Activated CD8-positive, alpha-beta T cell treated with anti-CD3 and anti-CD28 coated beads, Interleukin-2, amount 10 ng/mL, durations not matched to agents 7 days and 5 days (primary cell): ENCODE measurements at regions not wholly inside any gene's neighbourhood (a gene's known extent, or its start where the extent isn't known, plus 50 kb on each side); places are given as distances from the start of the nearest gene placed in this dataset.

ENCODE experiments used
- ATAC-seq: fragments of 150-1000 bp; cut with Tn5 transposase; one replicate; pipeline ENCODE4 v1.10.0; 2021; ENCODE audit warnings: moderate library complexity
- CTCF ChIA-PET: fragments of 350-600 bp; sonication (Branson Sonifier 250); formaldehyde crosslinking; loops from one replicate; lab custom pipeline; 2021; ENCODE audit warnings: antibody characterized with exemption; lab: Charles Lee
- POLR2A ChIA-PET: fragments of 350-600 bp; sonication (Branson Sonifier 250); formaldehyde crosslinking; loops from one replicate; lab custom pipeline; 2021; ENCODE audit warnings: antibody characterized with exemption; lab: Charles Lee
- DNase-seq: peaks from one replicate; pipeline ENCODE4 v3.0.0-alpha.2; 2020
- H3K27ac Mint-ChIP-seq: one replicate; pipeline ENCODE4 v1.8.0; 2021; ENCODE audit warnings: mild to moderate bottlenecking, mixed read lengths
- H3K27me3 Mint-ChIP-seq: one replicate; pipeline ENCODE4 v1.8.0; 2021; ENCODE audit warnings: low read depth, mixed read lengths
- H3K36me3 Mint-ChIP-seq: one replicate; pipeline ENCODE4 v1.8.0; 2021; ENCODE audit warnings: low read depth, mixed read lengths
- H3K4me1 Mint-ChIP-seq: one replicate; pipeline ENCODE4 v1.8.0; 2021; ENCODE audit warnings: low read depth, mixed read lengths
- H3K4me3 Mint-ChIP-seq: one replicate; pipeline ENCODE4 v1.8.0; 2021; ENCODE audit warnings: mild to moderate bottlenecking, mixed read lengths
- H3K9me3 Mint-ChIP-seq: one replicate; pipeline ENCODE4 v1.8.0; 2022; ENCODE audit warnings: mixed read lengths; ENCODE audit not compliant: insufficient read depth

GRCh38 chr10:3858051-3858845, 73.2 kb upstream of the KLF6 start:
- Mint-ChIP-seq H3K9me3 (no peaks in the 10 kb centered on the region), H3K27ac (no peak overlapping the region), H3K4me3 (no peak overlapping the region), H3K36me3 (no peaks in the 10 kb centered on the region), H3K27me3 (no peaks in the 10 kb centered on the region), H3K4me1 (peaks cover 3% of the 10 kb centered on the region)
- DNase-seq (no peak), ATAC-seq (no peak)
- POLR2A ChIA-PET: interaction anchor here (2.5 kb wide), 1 partner anchor 73 kb away, joined by 9 read pairs; the partner anchor contains the start of gene KLF6
- CTCF ChIA-PET: no interaction called here

GRCh38 chr10:3857318-3857717, 72.3 kb upstream of the KLF6 start:
- H3K4me3 Mint-ChIP-seq: no peak overlapping the region

GRCh38 chr10:3856593-3856992, 71.6 kb upstream of the KLF6 start:
- H3K9me3 Mint-ChIP-seq: no peaks in the 10 kb centered on the region
- ATAC-seq (no peak), DNase-seq (no peak)
- peaks cover 19% of the 10 kb centered on the region for H3K4me1 Mint-ChIP-seq
- H3K4me3 Mint-ChIP-seq: no peak overlapping the region
- ChIA-PET POLR2A (interaction anchor here (0.9 to 2.5 kb wide), 2 partner anchors 46 to 72 kb away, joined by 3 to 9 read pairs; partner anchors contain the start of gene KLF6), CTCF (no interaction called here)
- H3K27ac Mint-ChIP-seq: no peak overlapping the region
- no peaks in the 10 kb centered on the region for H3K36me3 Mint-ChIP-seq
- H3K27me3 Mint-ChIP-seq: no peaks in the 10 kb centered on the region

More at GRCh38 chr10:3857318-3857717, 72.3 kb upstream of the KLF6 start:
- DNase-seq (no peak), ATAC-seq (no peak)
- no peaks in the 10 kb centered on the region for H3K27me3 Mint-ChIP-seq
- no peak overlapping the region for H3K27ac Mint-ChIP-seq
- ChIA-PET CTCF (no interaction called here), POLR2A (interaction anchor here (0.9 to 2.5 kb wide), 2 partner anchors 47 to 72 kb away, joined by 3 to 9 read pairs; partner anchors contain the start of gene KLF6)
- H3K36me3 Mint-ChIP-seq: no peaks in the 10 kb centered on the region
- H3K4me1 Mint-ChIP-seq: peaks cover 11% of the 10 kb centered on the region
- no peaks in the 10 kb centered on the region for H3K9me3 Mint-ChIP-seq

- Mint-ChIP-seq H3K4me1 (peaks cover 29% of the 10 kb centered on the region), H3K4me3 (no peak overlapping the region), H3K9me3 (peaks cover 4% of the 10 kb centered on the region), H3K27me3 (no peaks in the 10 kb centered on the region), H3K27ac (no peak overlapping the region), H3K36me3 (peaks cover 2% of the 10 kb centered on the region)
- CTCF ChIA-PET: interaction anchor here (1.1 kb wide), 1 partner anchor 12 kb away, joined by 3 read pairs; no protein-coding TSS in a partner anchor
- ATAC-seq (no peak), DNase-seq (no peak)
- POLR2A ChIA-PET: interaction anchor here (1.6 to 4.5 kb wide), 3 partner anchors 12 to 71 kb away, joined by 4 to 69 read pairs (median 25); partner anchors contain the start of gene KLF6
Measured at GRCh38 chr10:3853547-3854303, 68.7 kb upstream of the KLF6 start.

GRCh38 chr10:3853016-3853415, 68.0 kb upstream of the KLF6 start:
- no peak for ATAC-seq
- DNase-seq: no peak
- Mint-ChIP-seq H3K27ac (no peak overlapping the region), H3K27me3 (no peaks in the 10 kb centered on the region), H3K4me3 (no peak overlapping the region), H3K4me1 (peaks cover 29% of the 10 kb centered on the region), H3K36me3 (peaks cover 2% of the 10 kb centered on the region), H3K9me3 (peaks cover 4% of the 10 kb centered on the region)
- ChIA-PET POLR2A (interaction anchor here (1.6 to 4.5 kb wide), 4 partner anchors 13 to 70 kb away, joined by 4 to 69 read pairs (median 18); partner anchors contain the start of gene KLF6), CTCF (interaction anchor here (1.1 to 2.5 kb wide), 2 partner anchors 12 to 42 kb away, joined by 3 to 6 read pairs; no protein-coding TSS in a partner anchor)

GRCh38 chr10:3852147-3852904, 67.3 kb upstream of the KLF6 start:
- DNase-seq: peak; percentile 68
- Mint-ChIP-seq H3K4me3 (no peak overlapping the region), H3K9me3 (peaks cover 4% of the 10 kb centered on the region), H3K27ac (peak overlapping the region; percentile 54), H3K4me1 (peaks cover 29% of the 10 kb centered on the region), H3K27me3 (no peaks in the 10 kb centered on the region), H3K36me3 (peaks cover 2% of the 10 kb centered on the region)
- CTCF ChIA-PET: interaction anchor here (1.0 to 2.5 kb wide), 6 partner anchors 9 to 70 kb away, joined by 3 to 10 read pairs (median 6); no protein-coding TSS in a partner anchor
- POLR2A ChIA-PET: interaction anchor here (1.1 to 4.5 kb wide), 6 partner anchors 13 to 96 kb away, joined by 3 to 69 read pairs (median 8); partner anchors contain the start of gene KLF6
- ATAC-seq: peak; percentile 98

GRCh38 chr10:3850999-3851937, 66.3 kb upstream of the KLF6 start:
- H3K27me3 Mint-ChIP-seq: no peaks in the 10 kb centered on the region
- peaks cover 2% of the 10 kb centered on the region for H3K36me3 Mint-ChIP-seq
- CTCF ChIA-PET: interaction anchor here (1.0 to 2.5 kb wide), 5 partner anchors 8 to 69 kb away, joined by 5 to 10 read pairs (median 6); no protein-coding TSS in a partner anchor
- DNase-seq (no peak), ATAC-seq (no peak)
- no peak overlapping the region for H3K4me3 Mint-ChIP-seq
- H3K27ac Mint-ChIP-seq: no peak overlapping the region
- POLR2A ChIA-PET: interaction anchor here (0.9 to 4.5 kb wide), 6 partner anchors 14 to 97 kb away, joined by 3 to 69 read pairs (median 8); partner anchors contain the start of gene KLF6
- peaks cover 29% of the 10 kb centered on the region for H3K4me1 Mint-ChIP-seq
- H3K9me3 Mint-ChIP-seq: peaks cover 4% of the 10 kb centered on the region

- no peak overlapping the region for H3K27ac Mint-ChIP-seq
- ATAC-seq (no peak), DNase-seq (no peak)
- peaks cover 4% of the 10 kb centered on the region for H3K9me3 Mint-ChIP-seq
- no peak overlapping the region for H3K4me3 Mint-ChIP-seq
- peaks cover 2% of the 10 kb centered on the region for H3K36me3 Mint-ChIP-seq
- CTCF ChIA-PET: no interaction called here
- peaks cover 32% of the 10 kb centered on the region for H3K4me1 Mint-ChIP-seq
- H3K27me3 Mint-ChIP-seq: no peaks in the 10 kb centered on the region
- POLR2A ChIA-PET: interaction anchor here (0.7 to 0.9 kb wide), 2 partner anchors 38 to 67 kb away, joined by 3 read pairs; no protein-coding TSS in a partner anchor
Measured at GRCh38 chr10:3848775-3849635, 64.0 kb upstream of the KLF6 start.

- H3K9me3 Mint-ChIP-seq: peaks cover 4% of the 10 kb centered on the region
- no peak for ATAC-seq
- peaks cover 28% of the 10 kb centered on the region for H3K4me1 Mint-ChIP-seq
- no peak overlapping the region for H3K4me3 Mint-ChIP-seq
- H3K27me3 Mint-ChIP-seq: no peaks in the 10 kb centered on the region
- peaks cover 2% of the 10 kb centered on the region for H3K36me3 Mint-ChIP-seq
- H3K27ac Mint-ChIP-seq: no peak overlapping the region
- ChIA-PET POLR2A (interaction anchor here (1.7 kb wide), 1 partner anchor 64 kb away, joined by 7 read pairs; the partner anchor contains the start of gene KLF6), CTCF (interaction anchor here (0.8 kb wide), 1 partner anchor 11 kb away, joined by 3 read pairs; no protein-coding TSS in a partner anchor)
- DNase-seq: no peak
Measured at GRCh38 chr10:3848005-3848774, 63.2 kb upstream of the KLF6 start.
